ENCODE measurements at regions not wholly inside any gene's neighbourhood (a gene's known extent, or its start where the extent isn't known, plus 50 kb on each side); places are given as distances from the start of the nearest gene placed in this dataset.
A peak's percentile ranks its signal among the peaks of the same experiment; 100 is the strongest.
"Not testable (repeated sequence)": the region's sequence is repeated elsewhere in the genome, so short reads cannot be mapped to it uniquely, and the experiment has no call there.

- DNase-seq = no peak
Observed at GRCh38 chr14:26655128-26655527, 57.3 kb upstream of the NOVA1 start.

DNA sequence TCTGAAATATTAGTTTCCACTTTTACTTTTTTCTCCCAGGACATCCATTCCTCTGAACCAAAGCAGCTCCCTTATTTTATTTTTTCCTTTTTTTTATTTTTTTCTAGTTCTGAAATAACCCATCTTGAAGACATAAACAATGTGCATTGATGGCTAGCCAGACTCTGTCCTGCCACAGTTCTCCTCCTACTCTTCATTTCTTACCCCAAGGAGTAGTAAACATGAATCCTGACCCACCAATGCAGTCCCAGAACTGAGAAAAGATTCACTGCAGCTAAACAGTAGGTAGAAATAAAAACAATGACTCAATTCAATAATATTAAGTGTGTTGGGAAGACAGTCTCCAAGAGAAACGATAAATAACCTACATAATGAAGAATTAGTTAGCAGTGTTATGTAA lies 65.7 kb upstream of the NOVA1 start:
- DNase-seq = no peak

DNA sequence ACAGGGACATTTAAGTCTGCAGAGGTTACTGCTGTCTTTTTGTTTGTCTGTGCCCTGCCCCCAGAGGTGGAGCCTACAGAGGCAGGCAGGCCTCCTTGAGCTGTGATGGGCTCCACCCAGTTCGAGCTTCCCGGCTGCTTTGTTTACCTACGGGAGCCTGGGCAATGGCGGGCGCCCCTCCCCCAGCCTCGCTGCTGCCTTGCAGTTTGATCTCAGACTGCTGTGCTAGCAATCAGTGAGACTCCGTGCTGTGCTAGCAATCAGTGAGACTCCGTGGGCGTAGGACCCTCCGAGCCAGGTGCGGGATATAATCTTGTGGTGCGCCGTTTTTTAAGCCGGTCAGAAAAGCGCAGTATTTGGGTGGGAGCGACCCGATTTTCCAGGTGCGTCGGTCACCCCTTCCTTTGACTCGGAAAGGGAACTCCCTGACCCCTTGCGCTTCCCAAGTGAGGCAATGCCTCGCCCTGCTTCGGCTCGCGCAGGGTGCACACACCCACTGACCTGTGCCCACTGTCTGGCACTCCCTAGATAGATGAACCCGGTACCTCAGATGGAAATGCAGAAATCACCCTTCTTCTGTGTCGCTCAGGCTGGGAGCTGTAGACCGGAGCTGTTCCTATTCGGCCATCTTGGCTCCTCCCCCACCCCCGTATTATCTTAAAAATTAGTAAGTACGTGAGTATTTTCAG lies 81.0 kb upstream of the NOVA1 start:
- DNase-seq = not testable (repeated sequence)

GRCh38 chr14:26685401-26685800 lies 87.6 kb upstream of the NOVA1 start:
- DNase-seq = no peak

DNA sequence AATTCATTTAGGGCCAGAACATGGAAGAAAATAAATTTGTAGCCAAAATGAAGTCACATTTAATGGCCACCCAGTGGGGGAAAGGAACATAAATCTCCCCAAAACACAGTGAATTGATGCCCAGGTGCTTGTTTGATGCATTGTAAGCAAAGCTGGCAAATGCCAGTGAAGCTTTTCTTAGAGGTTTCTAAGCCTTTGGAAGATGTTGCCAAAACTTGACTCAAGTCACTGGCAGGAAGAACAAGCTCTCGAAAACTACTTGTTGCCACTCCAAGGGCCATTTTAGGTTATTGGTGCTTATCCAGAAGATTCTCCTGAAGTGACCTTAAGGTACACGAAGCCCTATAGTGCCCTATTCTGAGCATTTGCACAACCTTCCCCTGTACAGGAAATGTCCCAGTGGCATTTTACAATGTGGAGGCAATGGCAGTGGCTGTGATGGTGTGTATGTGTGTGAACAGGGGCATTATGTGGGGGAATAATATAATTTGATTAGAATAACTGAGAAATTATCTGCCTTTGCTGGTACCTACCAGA lies 89.5 kb upstream of the NOVA1 start:
- no peak for DNase-seq

DNA sequence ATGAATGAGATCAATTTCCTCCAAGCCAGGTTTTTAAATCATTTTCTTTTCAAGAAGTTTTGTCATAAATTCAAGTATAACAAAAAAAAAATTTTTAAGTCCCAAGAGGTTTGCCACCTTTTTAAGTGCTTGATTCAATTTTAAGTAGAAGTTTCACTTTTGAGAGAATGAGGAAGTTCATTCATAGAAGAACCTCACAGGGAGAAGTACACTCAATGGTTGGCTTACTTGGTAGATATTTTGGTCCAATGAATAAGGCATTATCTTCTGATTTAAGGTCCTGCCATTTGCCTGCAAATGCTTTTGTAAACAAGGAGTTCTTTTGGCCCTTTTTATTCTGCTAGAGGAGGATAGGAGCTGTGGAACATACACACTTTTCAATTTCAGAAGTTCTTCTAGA lies 96.7 kb upstream of the NOVA1 start:
- no peak for DNase-seq

DNA sequence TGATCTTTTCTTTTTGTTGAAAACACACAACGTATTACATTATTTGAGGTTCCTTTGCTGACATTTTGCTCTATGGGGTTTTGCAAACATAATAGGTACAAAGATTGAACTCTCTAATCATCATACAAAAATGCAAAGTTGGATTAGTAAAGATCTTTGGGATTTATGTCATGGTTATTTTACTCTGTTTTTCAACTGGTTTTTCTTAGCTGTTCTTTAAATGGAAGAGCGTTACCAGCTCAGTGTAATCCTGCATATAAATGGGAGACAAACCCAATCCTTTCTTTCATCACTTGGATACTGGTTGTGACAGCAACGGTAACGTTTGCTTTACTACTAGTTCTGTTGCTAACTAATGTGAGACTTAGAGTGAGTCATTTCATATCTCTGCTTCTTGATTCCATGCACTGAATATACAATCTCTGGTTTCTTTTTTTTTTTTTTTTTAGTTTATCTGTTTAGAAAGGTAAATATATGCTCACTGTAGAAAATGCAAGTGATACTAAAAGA lies 104.9 kb upstream of the NOVA1 start:
- peak; percentile 3 for DNase-seq

DNA sequence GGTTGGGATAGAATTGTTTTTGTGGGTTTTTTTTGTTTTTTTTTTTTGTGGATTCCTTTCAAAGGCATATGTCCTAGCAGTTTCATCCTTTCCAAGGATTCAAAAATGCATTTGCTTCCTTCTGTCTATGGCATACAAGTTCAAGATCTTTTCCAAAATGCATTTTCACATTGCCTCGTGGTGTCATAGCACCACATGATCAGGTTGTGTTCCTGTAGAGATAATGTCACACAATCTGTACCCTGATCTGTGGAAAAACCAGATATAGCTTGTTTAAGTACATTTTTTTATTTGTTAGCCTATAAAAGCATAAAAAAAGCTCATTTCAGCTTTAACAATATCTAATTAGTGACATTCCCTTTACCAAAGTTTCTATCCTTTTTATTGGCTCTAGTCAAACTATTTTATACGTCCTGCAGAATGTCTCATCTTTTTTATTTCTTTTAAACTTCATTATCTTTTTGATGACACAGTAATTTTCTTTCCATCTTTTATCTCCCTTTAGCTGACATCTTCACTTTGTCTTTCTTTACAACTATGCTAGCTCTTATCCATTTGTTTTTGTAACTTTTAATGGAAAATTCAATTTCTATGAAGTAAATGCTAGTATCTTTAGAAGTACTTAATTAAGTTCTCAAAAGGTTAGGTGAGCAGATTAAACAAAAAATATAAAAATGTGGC lies 106.0 kb upstream of the NOVA1 start:
- DNase-seq = no peak

DNA sequence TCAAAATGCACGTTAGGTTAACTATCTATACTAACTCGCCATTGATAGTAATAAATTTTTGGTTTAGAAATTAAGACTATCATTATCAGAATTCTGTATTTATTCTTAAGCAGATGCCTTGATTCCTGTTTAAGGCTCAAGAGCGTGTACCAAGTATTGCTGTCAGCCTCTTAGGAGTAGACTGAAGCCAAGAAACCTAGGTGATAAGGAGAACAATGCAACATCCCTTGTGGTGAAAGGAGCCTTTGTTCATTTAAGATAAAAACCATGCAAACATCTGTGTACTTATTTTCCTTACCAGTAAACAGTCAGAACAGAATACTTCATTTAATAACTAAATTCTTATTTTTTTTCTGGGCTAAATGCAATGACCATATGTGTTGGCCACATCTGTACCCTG lies 109.4 kb upstream of the NOVA1 start:
- no peak for DNase-seq

DNA sequence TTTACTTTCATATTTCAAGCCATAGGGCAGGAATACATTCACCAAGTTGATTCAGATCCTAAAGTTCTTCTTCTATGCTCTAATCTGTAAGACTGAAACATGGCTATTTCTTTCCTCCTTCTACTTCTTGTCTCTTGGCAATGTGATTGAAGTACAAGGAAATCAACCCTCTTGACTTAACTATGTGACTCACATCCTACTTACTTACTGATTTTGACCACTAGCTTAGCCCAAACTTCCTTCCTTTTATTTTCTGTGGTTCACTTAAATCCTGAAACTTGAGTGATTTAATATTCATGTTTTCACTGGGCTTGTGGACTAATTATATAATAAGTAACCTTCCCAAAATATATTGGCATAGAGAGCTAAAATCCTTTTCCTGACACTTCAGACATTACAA lies 111.2 kb upstream of the NOVA1 start:
- peak; percentile 69 for DNase-seq

GRCh38 chr14:26719514-26719913 lies 121.7 kb upstream of the NOVA1 start:
- DNase-seq = peak; percentile 63

- DNase-seq = no peak
Observed at GRCh38 chr14:26722258-26722657, 124.4 kb upstream of the NOVA1 start.

DNA sequence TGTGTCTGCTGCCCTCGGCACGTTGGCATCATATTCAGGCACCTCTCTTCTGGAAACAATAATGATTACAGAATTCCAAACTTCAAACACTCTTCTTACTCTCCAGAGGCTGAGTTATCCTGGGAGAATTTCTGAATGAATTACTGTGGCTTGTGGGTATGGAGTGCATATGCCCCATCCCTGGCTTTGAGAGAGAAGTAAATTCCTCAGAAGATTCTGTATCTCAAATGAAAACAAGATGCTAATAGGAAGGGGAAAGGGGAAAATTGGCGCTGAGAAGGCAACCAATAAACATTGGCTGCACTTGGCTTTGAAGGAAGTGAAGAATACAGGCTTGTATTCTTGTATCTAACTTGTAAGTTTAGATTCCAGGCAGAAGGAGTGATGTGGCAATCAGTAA lies 132.0 kb upstream of the NOVA1 start:
- DNase-seq = no peak

- DNase-seq = peak; percentile 15
Observed at GRCh38 chr14:26730929-26731618, 133.2 kb upstream of the NOVA1 start.

DNA sequence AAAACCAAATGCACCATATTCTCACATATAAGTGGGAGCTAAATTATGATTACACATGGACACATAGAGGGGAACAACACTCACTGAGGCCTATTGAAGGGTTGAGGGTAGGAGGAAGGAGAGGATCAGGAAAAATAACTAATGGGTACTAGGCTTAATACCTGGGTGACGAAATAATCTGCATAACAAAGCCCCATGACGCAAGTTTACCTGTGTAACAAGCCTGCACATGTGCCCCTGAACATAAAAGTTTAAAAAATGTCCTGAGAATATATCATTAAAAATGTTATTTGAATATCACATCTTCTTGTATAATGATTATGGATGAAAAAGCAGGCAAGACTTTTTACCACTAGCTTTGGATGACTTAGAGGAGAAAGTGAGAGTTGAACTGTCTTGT lies 138.0 kb upstream of the NOVA1 start:
- no peak for DNase-seq

- no peak for DNase-seq
Observed at GRCh38 chr14:26738571-26738970, 140.7 kb upstream of the NOVA1 start.

DNA sequence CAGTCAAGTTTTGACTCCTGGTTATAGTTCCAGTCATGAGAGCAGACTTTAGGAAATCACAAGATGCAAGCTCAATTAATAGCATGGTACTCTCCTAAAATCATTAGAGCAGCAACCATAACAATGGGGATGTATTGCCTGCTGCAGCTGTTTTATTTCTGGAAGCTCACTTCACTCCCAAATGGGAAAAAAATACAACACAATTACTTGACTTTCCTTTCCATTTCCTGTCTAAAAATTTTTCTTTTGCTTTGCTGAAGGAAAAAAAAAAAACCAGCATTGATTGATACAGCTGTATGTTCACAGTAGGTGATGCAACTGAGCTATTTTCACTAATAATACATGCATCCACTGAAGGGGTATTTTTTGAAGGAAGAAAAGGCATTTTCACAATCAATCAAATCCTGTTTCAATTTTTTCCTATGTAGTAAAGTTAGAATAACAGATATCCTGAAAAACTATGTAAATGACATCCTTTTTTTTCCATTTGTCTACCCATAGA lies 143.9 kb upstream of the NOVA1 start:
- no peak for DNase-seq

DNA sequence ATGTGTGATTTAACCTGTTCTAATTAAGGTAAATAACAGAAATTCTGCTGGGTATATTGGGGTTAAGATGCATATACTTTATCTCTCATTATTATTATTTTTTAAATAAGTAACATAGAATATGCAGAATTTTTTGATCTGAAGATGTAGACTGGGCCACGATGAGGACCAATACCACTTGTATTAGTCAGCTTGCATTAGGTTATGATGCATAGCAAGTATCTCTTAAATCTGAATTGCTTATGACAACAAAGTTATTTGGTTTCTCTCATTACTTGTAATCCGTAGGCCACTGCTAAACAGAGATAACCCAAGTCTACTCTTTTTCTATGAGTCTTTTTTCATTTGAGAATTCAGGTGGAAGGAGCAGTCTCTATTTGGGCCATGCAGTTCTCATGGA lies 145.5 kb upstream of the NOVA1 start:
- DNase-seq = no peak

DNA sequence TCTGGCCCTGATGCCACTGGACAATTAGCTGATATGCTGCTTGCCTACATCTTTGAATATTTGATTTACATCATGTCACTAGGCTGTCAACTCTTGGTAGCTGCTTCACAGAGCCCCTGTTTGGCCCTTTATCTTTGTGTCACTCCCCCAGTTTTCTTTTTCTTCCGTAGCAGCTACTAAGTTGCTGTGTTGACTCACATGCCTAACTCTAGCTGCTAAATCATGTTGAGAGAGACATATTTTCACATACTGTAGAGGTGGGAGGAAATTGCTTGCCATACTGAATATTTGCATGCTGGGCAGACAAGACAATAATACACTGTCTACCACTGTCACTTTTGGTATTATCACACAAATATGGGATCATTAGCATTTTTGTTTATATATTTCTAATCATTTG lies 147.1 kb upstream of the NOVA1 start:
- DNase-seq = no peak

DNA sequence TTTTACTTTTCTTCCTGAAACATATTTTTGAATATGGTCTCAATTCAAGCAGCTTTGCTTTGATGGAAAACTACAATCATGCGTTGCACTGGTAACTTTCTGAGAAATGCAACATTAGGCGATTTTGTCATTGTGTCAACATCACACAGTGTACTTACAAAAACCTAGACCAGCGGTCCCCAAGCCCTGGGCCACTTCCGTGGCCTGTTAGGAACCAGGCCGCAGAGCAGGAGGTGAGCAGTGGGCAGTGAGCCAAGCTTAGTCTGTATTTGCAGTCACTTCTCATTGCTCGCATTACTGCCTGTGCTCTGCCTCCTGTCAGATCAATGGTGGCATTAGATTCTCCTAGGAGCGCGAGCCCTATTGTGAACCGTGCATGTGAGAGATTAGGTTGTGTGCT lies 163.7 kb upstream of the NOVA1 start:
- no peak for DNase-seq

DNA sequence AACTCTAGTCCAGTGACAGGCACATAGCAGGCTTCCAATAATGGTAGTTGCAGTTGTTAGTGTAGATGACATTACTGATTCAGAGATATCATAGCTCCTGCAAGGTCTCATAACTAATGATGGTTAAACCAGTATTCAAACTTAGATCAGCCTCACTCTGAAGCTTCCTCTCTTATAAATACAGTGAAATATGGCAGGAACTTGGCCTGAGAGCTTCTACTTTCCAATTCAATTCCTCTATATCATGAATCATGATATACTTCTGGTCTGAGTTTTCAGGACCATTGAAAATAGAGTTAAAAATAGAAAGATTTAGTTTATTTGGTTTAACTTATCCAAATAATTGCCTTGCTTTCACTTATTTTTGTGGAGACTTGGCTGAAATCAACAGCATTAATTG lies 167.5 kb upstream of the NOVA1 start:
- no peak for DNase-seq

DNA sequence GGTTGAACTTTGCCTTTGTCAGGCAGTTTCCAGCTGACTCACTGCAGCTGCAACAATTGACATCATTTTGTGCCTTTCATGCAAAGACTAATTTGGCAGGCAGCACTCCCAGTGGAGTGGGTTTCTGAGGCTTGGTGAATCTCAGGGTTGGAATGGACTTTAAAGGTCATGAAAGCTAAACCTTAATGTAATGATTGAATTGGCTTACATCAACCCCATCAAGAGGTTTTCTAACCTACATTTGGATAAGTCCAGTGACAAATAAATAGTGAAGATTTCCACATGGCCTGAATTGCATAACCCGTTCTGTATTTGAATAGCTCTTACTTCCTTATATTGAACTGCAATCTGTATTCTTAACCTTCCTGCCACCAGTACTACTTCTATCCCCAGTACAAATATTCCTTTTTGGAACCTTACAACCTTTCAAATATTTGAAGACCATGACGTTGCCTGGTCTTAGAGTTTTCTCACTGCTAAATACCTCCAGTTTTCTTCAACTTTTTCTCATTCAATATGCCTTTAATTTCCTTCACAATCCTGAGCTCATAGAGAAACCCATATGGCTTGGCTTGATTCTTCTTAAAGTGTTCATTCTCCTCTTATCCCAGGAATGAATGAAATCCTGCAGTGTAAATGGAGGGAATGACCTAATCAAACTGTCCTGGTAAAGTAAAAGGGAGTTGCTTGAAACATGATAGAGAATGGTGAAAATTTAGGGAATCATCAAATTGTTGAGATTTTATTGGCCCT lies 168.1 kb upstream of the NOVA1 start:
- DNase-seq = peak; percentile 94

DNA sequence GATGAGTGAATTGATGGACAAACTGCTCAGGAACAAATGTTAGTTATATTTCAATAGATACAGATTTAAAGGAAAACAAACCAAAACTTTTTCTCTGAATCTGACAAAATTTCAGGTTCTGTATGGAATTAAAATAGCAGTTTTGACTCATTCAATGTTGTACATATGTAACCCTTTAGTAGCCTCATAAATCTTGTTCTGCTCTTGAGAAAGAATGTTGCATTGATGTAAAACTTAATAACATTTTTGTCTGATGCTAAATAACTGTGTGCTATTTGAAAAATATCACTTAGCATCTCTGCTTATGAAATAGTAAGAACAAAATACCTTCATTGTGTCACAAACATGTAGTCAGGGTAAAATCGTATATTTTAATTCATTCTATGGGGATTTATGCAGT lies 168.9 kb upstream of the NOVA1 start:
- DNase-seq = peak; percentile 7
